22Rv1 (cell line): ENCODE measurements at regions not wholly inside any gene's neighbourhood (a gene's known extent, or its start where the extent isn't known, plus 50 kb on each side); places are given as distances from the start of the nearest gene placed in this dataset.

ENCODE experiments used
- ZFX ChIP-seq: fragments of 450-650 bp; IDR thresholded peaks from 2 replicates; pipeline ENCODE4 v1.6.1; 2017; ENCODE audit warnings: antibody characterized with exemption, borderline replicate concordance
- TF ChIP-seq, protein P1 (sequence below): fragments of 450-650 bp; IDR thresholded peaks from 2 replicates; pipeline ENCODE4 v1.5.1; 2017; ENCODE audit warnings: mild to moderate bottlenecking

DNA sequence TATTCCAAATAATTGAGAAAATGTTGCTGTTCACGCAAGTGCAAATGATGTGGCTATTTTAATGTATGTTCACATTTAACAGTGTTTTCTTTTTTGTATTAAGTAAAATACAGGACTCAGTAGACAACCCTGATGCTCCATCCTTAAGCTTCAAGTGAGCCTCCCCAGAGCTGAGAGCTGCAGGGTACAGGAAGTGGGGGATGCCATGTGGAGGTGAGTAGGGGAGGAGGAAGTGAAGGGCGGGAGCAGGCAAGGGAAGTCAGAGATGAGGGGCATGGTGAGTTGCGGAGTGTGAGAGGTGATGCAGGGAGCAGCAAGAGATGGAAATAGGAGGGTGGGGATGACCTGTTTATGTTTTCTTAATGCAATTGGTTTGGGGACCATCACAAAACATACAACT, 711.0 kb downstream of the UQCRFS1 start:
- TF ChIP-seq, protein P1, sequence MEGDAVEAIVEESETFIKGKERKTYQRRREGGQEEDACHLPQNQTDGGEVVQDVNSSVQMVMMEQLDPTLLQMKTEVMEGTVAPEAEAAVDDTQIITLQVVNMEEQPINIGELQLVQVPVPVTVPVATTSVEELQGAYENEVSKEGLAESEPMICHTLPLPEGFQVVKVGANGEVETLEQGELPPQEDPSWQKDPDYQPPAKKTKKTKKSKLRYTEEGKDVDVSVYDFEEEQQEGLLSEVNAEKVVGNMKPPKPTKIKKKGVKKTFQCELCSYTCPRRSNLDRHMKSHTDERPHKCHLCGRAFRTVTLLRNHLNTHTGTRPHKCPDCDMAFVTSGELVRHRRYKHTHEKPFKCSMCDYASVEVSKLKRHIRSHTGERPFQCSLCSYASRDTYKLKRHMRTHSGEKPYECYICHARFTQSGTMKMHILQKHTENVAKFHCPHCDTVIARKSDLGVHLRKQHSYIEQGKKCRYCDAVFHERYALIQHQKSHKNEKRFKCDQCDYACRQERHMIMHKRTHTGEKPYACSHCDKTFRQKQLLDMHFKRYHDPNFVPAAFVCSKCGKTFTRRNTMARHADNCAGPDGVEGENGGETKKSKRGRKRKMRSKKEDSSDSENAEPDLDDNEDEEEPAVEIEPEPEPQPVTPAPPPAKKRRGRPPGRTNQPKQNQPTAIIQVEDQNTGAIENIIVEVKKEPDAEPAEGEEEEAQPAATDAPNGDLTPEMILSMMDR: no peak
- TF ChIP-seq ZFX: no peak
